ENCODE measurements at regions not wholly inside any gene's neighbourhood (a gene's known extent, or its start where the extent isn't known, plus 50 kb on each side); places are given as distances from the start of the nearest gene placed in this dataset.

DNA sequence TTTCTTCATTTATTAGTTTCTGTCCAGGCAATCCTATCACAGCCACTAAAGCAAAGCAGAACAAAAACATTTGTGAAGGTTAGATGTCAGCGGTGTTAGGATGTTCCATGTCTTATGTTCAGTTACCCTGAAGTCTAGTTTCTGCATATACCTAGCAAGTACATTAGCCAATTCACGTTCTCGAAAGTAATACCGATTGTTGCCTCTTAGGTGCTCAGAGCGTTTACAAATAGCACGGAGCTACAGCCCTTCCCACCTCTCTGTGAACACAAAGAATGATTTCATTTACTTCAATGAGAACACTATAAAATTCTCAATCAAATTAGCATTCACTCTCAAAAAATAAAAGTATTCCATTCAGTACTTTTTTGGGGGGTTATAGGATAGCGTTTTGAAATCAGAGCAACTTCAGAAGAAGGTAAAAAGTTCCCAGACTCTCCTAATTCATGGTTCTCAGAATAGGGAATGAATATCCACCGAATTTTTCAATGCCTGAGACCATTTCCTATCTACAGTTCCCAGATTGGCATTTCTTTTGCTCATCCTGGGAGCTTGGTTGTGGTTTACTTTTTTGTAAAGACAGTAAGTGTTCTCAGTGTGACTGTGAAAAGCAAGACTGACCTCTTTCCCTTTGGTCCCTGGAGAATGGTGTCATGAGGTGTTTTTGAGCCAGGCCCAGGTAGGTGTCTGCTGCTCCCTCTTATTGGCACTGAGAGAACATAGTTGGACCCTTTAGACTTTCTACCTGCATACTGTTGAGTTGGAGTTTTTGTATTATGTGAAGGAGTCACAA lies 488.0 kb upstream of the RGS6 start:
- TF ChIP-seq CTCF (IDR thresholded peaks at IDR 0.05) (no peak), POLR2A (IDR thresholded peaks at IDR 0.05) (no peak)

Data from transverse colon (tissue), 3 donors.